IPS DF 6.9 (cell line): ENCODE measurements at regions not wholly inside any gene's neighbourhood (a gene's known extent, or its start where the extent isn't known, plus 50 kb on each side); places are given as distances from the start of the nearest gene placed in this dataset.

Experiments used
- DNase-seq: peaks from one replicate; pipeline ENCODE4 v3.0.0-alpha.2; 2013; ENCODE audit warnings: low read depth, low spot score
- H3K27ac ChIP-seq: one replicate; pipeline ENCODE4 v1.5.1; 2013; ENCODE audit warnings: low read length, control low read depth
- H3K27me3 ChIP-seq: 2 replicates; pipeline ENCODE4 v1.6.1; 2013; ENCODE audit warnings: mild to moderate bottlenecking, low read length; ENCODE audit not compliant: control insufficient read depth, insufficient read depth
- H3K36me3 ChIP-seq: 2 replicates; pipeline ENCODE4 v1.6.1; 2013; ENCODE audit warnings: low read length; ENCODE audit not compliant: control insufficient read depth, insufficient read depth
- H3K4me1 ChIP-seq: 2 replicates; pipeline ENCODE4 v1.6.1; 2013; ENCODE audit warnings: low read length; ENCODE audit not compliant: control insufficient read depth, insufficient read depth
- H3K4me3 ChIP-seq: 2 replicates; pipeline ENCODE4 v1.5.1; 2013; ENCODE audit warnings: mild to moderate bottlenecking, low read length
- H3K9me3 ChIP-seq: 2 replicates; pipeline ENCODE4 v1.6.1; 2013; ENCODE audit warnings: low read length, inconsistent platforms; ENCODE audit not compliant: control insufficient read depth, insufficient read depth
- WGBS: extraction: QIAGEN DNeasy Blood & Tissue Kit; methylation state at CpG from one replicate; pipeline ENCODE4 v1.1.7; 2013; ENCODE audit warnings: mixed read lengths, missing lambda C conversion rate; ENCODE audit not compliant: insufficient read length, insufficient coverage; 5-methylcytosine and 5-hydroxymethylcytosine counted together

- no CpG with 5 or more reads among the region's 1 CpG for WGBS
- no peaks in the 10 kb centered on the region for H3K27me3 ChIP-seq
- no peak overlapping the region for H3K27ac ChIP-seq
- DNase-seq: no peak
- no peaks in the 10 kb centered on the region for H3K36me3 ChIP-seq
- H3K4me1 ChIP-seq: no peaks in the 10 kb centered on the region; the same call in 1 of the 2 replicates
- no peak overlapping the region for H3K4me3 ChIP-seq
- no peaks in the 10 kb centered on the region for H3K9me3 ChIP-seq
Observed at GRCh38 chr14:65261425-65261920, 151.1 kb upstream of the FUT8 start.

DNA sequence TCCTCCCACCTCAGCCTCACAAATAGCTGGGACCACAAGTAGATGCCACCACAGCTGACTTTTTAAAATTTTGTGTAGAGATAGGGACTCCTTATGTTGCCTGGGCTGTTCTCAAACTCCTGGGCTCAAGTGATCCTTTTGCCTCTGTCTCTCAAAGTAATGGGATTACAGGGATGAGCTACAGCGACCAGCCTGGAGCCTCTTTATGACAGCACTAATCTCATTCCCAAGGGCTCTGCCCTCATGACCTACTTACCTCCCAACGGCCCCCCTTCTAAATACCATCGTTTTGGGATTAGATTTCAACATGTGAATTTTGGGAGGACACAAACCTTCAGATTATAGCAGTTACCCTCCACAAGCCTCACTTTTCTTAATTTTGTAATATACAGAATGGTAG, 150.6 kb upstream of the FUT8 start:
- Histone ChIP-seq H3K27ac (no peak overlapping the region), H3K9me3 (no peaks in the 10 kb centered on the region), H3K4me1 (no peaks in the 10 kb centered on the region; the same call in 1 of the 2 replicates), H3K27me3 (no peaks in the 10 kb centered on the region), H3K4me3 (no peak overlapping the region), H3K36me3 (no peaks in the 10 kb centered on the region)
- WGBS: no CpG with 5 or more reads among the region's 3 CpGs
- DNase-seq: no peak

- Histone ChIP-seq H3K4me3 (no peak overlapping the region), H3K27me3 (no peaks in the 10 kb centered on the region), H3K9me3 (no peaks in the 10 kb centered on the region), H3K27ac (no peak overlapping the region), H3K4me1 (no peaks in the 10 kb centered on the region), H3K36me3 (no peaks in the 10 kb centered on the region)
- WGBS: no CpG with 5 or more reads among the region's 6 CpGs
- no peak for DNase-seq
Observed at GRCh38 chr14:65263177-65263788, 149.2 kb upstream of the FUT8 start.

DNA sequence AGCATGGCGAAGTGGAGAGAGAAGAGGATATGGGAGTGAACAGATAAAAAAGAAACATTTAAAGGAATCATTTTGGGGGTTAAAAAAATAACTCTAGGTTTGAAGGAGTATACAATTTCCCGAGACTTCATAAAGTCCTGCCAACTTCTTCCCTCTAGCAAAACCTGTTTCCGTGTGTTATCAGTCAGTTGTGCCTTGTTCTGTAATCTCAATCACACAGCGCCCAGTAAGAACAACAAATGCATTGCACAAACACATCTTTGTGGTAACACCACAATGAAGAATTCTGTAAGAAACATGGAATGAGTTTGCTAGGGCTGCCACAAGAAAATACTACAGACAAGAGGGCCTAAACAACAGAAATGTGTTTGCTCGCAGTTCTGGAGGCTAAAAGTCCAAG, 144.7 kb upstream of the FUT8 start:
- DNase-seq: no peak
- Histone ChIP-seq H3K27me3 (no peaks in the 10 kb centered on the region), H3K4me1 (no peaks in the 10 kb centered on the region), H3K9me3 (no peaks in the 10 kb centered on the region), H3K36me3 (no peaks in the 10 kb centered on the region), H3K27ac (no peak overlapping the region), H3K4me3 (no peak overlapping the region)
- no CpG with 5 or more reads among the region's 5 CpGs for WGBS

DNA sequence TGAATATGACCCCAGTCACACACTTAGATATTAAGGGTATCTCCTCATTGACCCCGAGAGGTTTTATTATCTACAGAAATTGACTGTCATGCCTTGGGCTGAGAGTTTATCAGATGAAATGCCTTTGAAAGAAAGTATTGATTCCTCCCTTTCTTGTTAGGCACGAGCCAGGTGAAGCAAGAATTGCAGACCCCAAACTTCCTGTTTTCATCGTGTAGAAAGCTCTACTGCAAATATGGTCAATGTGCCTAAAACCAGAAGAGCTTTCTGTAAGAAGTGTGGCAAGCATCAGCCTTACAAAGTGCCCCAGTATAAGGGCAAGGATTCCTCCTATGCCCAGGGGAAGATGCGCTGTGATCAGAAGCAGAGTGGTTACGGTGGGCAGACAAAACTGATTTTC, 143.9 kb upstream of the FUT8 start:
- DNase-seq: no peak
- WGBS: no CpG with 5 or more reads among the region's 5 CpGs
- Histone ChIP-seq H3K27ac (no peak overlapping the region), H3K36me3 (no peaks in the 10 kb centered on the region), H3K27me3 (no peaks in the 10 kb centered on the region), H3K4me3 (no peak overlapping the region), H3K4me1 (no peaks in the 10 kb centered on the region), H3K9me3 (no peaks in the 10 kb centered on the region)

DNA sequence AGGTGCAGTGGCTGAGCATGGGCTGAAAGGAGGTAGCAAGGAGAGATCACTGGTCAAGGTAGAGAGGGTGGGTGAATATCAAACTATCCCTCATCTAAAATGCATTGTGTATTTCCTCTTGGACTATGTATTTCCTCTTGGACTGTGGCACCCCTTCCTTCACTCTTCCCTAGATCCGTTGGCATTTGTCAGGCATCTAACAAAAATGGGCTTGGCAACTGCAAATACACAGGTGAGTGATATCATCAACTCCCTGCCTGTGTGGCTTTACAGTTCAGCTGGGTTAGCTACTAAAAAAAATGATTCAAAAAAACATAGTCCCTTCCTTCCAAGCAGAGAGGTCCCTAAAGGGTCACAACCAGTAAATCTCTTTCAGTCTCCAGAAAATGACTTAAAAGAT, 142.8 kb upstream of the FUT8 start:
- H3K4me3 ChIP-seq: no peak overlapping the region
- H3K27ac ChIP-seq: no peak overlapping the region
- no peaks in the 10 kb centered on the region for H3K4me1 ChIP-seq
- H3K27me3 ChIP-seq: no peaks in the 10 kb centered on the region
- H3K9me3 ChIP-seq: no peaks in the 10 kb centered on the region
- no peak for DNase-seq
- no CpG with 5 or more reads among the region's 1 CpG for WGBS
- no peaks in the 10 kb centered on the region for H3K36me3 ChIP-seq

DNA sequence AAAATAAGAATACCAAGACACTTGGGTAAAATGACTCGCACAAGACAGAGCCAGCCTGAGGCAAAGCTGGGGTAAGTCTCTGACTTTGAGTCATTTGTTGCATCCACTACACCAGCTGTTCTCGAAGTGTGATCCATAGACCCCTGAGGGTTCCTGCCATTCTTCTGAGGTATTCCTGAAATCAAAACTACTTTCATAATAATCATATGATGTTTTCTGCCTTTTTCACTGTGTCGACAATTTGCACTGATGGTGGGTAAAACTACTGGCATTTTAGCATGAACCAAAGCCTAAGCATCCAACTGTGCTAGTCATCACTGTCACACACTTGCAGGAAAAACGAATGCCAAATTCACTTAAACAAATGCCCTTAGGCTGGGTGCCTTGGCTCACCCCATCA, 135.5 kb upstream of the FUT8 start:
- Histone ChIP-seq H3K27me3 (no peaks in the 10 kb centered on the region), H3K9me3 (no peaks in the 10 kb centered on the region), H3K36me3 (no peaks in the 10 kb centered on the region), H3K4me3 (no peak overlapping the region), H3K4me1 (no peaks in the 10 kb centered on the region), H3K27ac (no peak overlapping the region)
- no CpG with 5 or more reads among the region's 4 CpGs for WGBS
- DNase-seq: no peak

GRCh38 chr14:65277580-65278270, 134.8 kb upstream of the FUT8 start:
- no CpG with 5 or more reads among the region's 6 CpGs for WGBS
- no peak overlapping the region for H3K4me3 ChIP-seq
- H3K36me3 ChIP-seq: no peaks in the 10 kb centered on the region
- no peaks in the 10 kb centered on the region; the same call in 1 of the 2 replicates for H3K4me1 ChIP-seq
- H3K27ac ChIP-seq: no peak overlapping the region
- no peak for DNase-seq
- no peaks in the 10 kb centered on the region for H3K9me3 ChIP-seq
- H3K27me3 ChIP-seq: no peaks in the 10 kb centered on the region

- WGBS: 50% methylated on average over 1 of the region's 4 CpGs
- Histone ChIP-seq H3K36me3 (no peaks in the 10 kb centered on the region), H3K27me3 (no peaks in the 10 kb centered on the region), H3K4me1 (no peaks in the 10 kb centered on the region; the same call in 1 of the 2 replicates), H3K4me3 (no peak overlapping the region), H3K9me3 (no peaks in the 10 kb centered on the region), H3K27ac (no peak overlapping the region)
- DNase-seq: no peak
Observed at GRCh38 chr14:65278589-65278988, 133.9 kb upstream of the FUT8 start.

GRCh38 chr14:65279510-65279909, 133.0 kb upstream of the FUT8 start:
- Histone ChIP-seq H3K27ac (no peak overlapping the region), H3K4me3 (no peak overlapping the region), H3K4me1 (no peaks in the 10 kb centered on the region; the same call in 1 of the 2 replicates), H3K27me3 (no peaks in the 10 kb centered on the region), H3K36me3 (no peaks in the 10 kb centered on the region), H3K9me3 (no peaks in the 10 kb centered on the region)
- no CpG with 5 or more reads among the region's 22 CpGs for WGBS
- no peak for DNase-seq

DNA sequence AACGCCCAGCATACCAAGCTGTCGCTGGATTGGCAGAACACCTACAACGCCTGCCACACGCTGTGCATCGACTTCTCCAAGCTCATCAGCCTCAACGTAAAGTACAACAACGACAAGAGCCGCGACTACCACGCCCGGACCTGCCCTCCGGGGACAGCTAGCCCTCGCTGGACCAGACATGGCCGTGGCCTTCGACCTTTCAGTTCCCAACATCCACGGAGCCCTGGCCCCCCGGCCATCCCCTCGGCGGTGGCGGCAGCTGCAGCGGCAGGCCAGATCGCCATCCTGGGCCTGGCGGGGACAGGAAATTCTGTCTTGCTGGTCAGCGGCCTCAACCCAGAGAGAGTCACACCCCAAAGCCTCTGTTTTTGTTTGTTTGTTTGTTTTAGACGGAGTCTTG, 132.6 kb upstream of the FUT8 start:
- H3K36me3 ChIP-seq: no peaks in the 10 kb centered on the region
- H3K27ac ChIP-seq: no peak overlapping the region
- H3K9me3 ChIP-seq: no peaks in the 10 kb centered on the region
- no peaks in the 10 kb centered on the region for H3K27me3 ChIP-seq
- no peak overlapping the region for H3K4me3 ChIP-seq
- H3K4me1 ChIP-seq: no peaks in the 10 kb centered on the region; the same call in 1 of the 2 replicates
- no peak for DNase-seq
- WGBS: no CpG with 5 or more reads among the region's 25 CpGs
